Tibial nerve (tissue), 3 donors: ENCODE measurements at regions not wholly inside any gene's neighbourhood (a gene's known extent, or its start where the extent isn't known, plus 50 kb on each side); places are given as distances from the start of the nearest gene placed in this dataset.

Source experiments
- POLR2A ChIP-seq, 2 donors: fragments of 450-650 bp; IDR thresholded peaks; one replicate each; pipeline ENCODE4 v1.6.1; 2017; ENCODE audit warnings: antibody characterized with exemption in 2 of 2, mild to moderate bottlenecking in 2 of 2, moderate library complexity in 2 of 2
- TF ChIP-seq, protein P1 (sequence below), 5 experiments: fragments of 200-600 bp in 3 of 5; fragments of 450-650 bp in 2 of 5; sonication (generic) in 3 of 5; IDR thresholded peaks; one replicate each; pipeline ENCODE4 v1.5.1; 2016 to 2019; ENCODE audit warnings: antibody characterized with exemption in 5 of 5, mild to moderate bottlenecking in 3 of 5, moderate library complexity in 2 of 5

DNA sequence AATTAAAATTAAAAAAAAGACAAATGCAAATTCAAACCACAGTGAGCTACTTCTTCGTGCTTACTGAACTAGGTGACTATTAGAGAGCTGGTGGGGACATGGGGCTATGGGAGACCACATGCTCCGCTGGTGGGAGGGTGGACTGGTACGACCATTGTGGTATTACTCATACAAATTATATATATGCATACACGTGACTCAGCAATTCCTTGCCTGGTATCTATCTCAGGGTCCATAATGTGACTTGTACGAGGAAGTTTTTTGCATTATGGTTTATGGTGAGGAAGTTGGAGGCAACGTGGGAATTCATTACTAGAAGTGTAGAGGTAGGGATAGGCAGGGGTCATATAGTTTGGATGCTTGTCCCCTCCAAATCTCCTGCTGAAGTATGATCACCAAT, 1112.7 kb downstream of the TYW1 start:
- TF ChIP-seq, protein P1, sequence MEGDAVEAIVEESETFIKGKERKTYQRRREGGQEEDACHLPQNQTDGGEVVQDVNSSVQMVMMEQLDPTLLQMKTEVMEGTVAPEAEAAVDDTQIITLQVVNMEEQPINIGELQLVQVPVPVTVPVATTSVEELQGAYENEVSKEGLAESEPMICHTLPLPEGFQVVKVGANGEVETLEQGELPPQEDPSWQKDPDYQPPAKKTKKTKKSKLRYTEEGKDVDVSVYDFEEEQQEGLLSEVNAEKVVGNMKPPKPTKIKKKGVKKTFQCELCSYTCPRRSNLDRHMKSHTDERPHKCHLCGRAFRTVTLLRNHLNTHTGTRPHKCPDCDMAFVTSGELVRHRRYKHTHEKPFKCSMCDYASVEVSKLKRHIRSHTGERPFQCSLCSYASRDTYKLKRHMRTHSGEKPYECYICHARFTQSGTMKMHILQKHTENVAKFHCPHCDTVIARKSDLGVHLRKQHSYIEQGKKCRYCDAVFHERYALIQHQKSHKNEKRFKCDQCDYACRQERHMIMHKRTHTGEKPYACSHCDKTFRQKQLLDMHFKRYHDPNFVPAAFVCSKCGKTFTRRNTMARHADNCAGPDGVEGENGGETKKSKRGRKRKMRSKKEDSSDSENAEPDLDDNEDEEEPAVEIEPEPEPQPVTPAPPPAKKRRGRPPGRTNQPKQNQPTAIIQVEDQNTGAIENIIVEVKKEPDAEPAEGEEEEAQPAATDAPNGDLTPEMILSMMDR (IDR thresholded peaks at IDR 0.05) = no peak
- TF ChIP-seq POLR2A (IDR thresholded peaks at IDR 0.05) = no peak
